WTC11 (cell line): ENCODE measurements at regions not wholly inside any gene's neighbourhood (a gene's known extent, or its start where the extent isn't known, plus 50 kb on each side); places are given as distances from the start of the nearest gene placed in this dataset.

Experiments used
- ATAC-seq: fragments of 200-7000 bp; cut with Tn5 transposase; 2 replicates; pipeline ENCODE4 v1.10.0; 2021; ENCODE audit warnings: mild to moderate bottlenecking, moderate library complexity
- CTCF ChIA-PET: fragments of 300-600 bp; sonication (Branson Sonifier 250); formaldehyde crosslinking; loops from one replicate; lab custom pipeline; 2021; ENCODE audit warnings: antibody characterized with exemption; lab: Charles Lee
- POLR2A ChIA-PET: fragments of 350-600 bp; sonication (Branson Sonifier 250); formaldehyde crosslinking; loops from one replicate; lab custom pipeline; 2021; ENCODE audit warnings: antibody characterized with exemption; lab: Charles Lee
- DNase-seq: peaks from one replicate; pipeline ENCODE4 v3.0.0; 2021; ENCODE audit warnings: low spot score
- H3K27ac Mint-ChIP-seq: 2 replicates; pipeline ENCODE4 v1.8.0; 2021; ENCODE audit warnings: mixed read lengths
- H3K27me3 Mint-ChIP-seq: 2 replicates; pipeline ENCODE4 v1.8.0; 2021; ENCODE audit warnings: low read depth, mild to moderate bottlenecking, moderate library complexity, mixed read lengths
- H3K36me3 Mint-ChIP-seq: 2 replicates; pipeline ENCODE4 v1.8.0; 2021; ENCODE audit warnings: mixed read lengths
- H3K4me1 Mint-ChIP-seq: 2 replicates; pipeline ENCODE4 v1.8.0; 2022; ENCODE audit warnings: mixed read lengths
- H3K4me3 Mint-ChIP-seq: 2 replicates; pipeline ENCODE4 v1.8.0; 2021; ENCODE audit warnings: mild to moderate bottlenecking, moderate library complexity, mixed read lengths
- H3K9me3 Mint-ChIP-seq: 2 replicates; pipeline ENCODE4 v1.8.0; 2021; ENCODE audit warnings: mixed read lengths
- FOXJ3 ChIP-seq: sonication (generic); formaldehyde crosslinking; IDR thresholded peaks from 2 replicates; pipeline ENCODE4 v1.9.0; 2021; ENCODE audit warnings: missing genetic modification reagents, mild to moderate bottlenecking, borderline replicate concordance
- GTF2I ChIP-seq: fragments of 250-450 bp; sonication (Bioruptor Pico); conservative IDR thresholded peaks from 2 replicates; pipeline ENCODE4 v1.4.0; 2021; ENCODE audit warnings: mild to moderate bottlenecking
- JAZF1 ChIP-seq: fragments of 250-450 bp; sonication (Bioruptor Pico); IDR thresholded peaks from 2 replicates; pipeline ENCODE4 v1.9.0; 2021; ENCODE audit warnings: moderate library complexity, mild to moderate bottlenecking, inconsistent platforms
- MXD4 ChIP-seq: fragments of 250-450 bp; sonication (Bioruptor Pico); IDR thresholded peaks from 2 replicates; pipeline ENCODE4 v1.8.0; 2021; ENCODE audit warnings: mild to moderate bottlenecking, moderate library complexity, borderline replicate concordance
- NFATC4 ChIP-seq: fragments of 250-450 bp; sonication (Bioruptor Pico); IDR thresholded peaks from 2 replicates; pipeline ENCODE4 v1.9.0; 2021; ENCODE audit warnings: mild to moderate bottlenecking
- SP1 ChIP-seq: sonication (generic); formaldehyde crosslinking; conservative IDR thresholded peaks from 2 replicates; pipeline ENCODE4 v1.8.1; 2022; ENCODE audit warnings: missing genetic modification reagents
- TP53 ChIP-seq: sonication (generic); formaldehyde crosslinking; IDR thresholded peaks from 2 replicates; pipeline ENCODE4 v1.8.1; 2023; ENCODE audit warnings: mild to moderate bottlenecking, missing genetic modification reagents
- ZNF121 ChIP-seq: sonication (generic); formaldehyde crosslinking; IDR thresholded peaks from 2 replicates; pipeline ENCODE4 v1.8.0; 2023; ENCODE audit warnings: missing genetic modification reagents
- ZNF317 ChIP-seq: sonication (generic); formaldehyde crosslinking; IDR thresholded peaks from 2 replicates; pipeline ENCODE4 v1.8.1; 2023; ENCODE audit warnings: low read depth, mild to moderate bottlenecking, moderate library complexity, missing genetic modification reagents, borderline replicate concordance
- ZNF416 ChIP-seq: fragments of 250-450 bp; sonication (Bioruptor Pico); IDR thresholded peaks from 2 replicates; pipeline ENCODE4 v1.9.0; 2021; ENCODE audit warnings: mild to moderate bottlenecking, inconsistent platforms
- ZNF671 ChIP-seq: fragments of 250-450 bp; sonication (Bioruptor Pico); IDR thresholded peaks from 2 replicates; pipeline ENCODE4 v1.8.0; 2021; ENCODE audit warnings: mild to moderate bottlenecking
- TF ChIP-seq, protein P1 (sequence below): sonication (generic); formaldehyde crosslinking; conservative IDR thresholded peaks from 2 replicates; pipeline ENCODE4 v1.8.1; 2023; ENCODE audit warnings: mild to moderate bottlenecking, low read depth, missing genetic modification reagents, moderate library complexity
- TF ChIP-seq, protein P2 (sequence below): fragments of 250-450 bp; sonication (Bioruptor Pico); IDR thresholded peaks from 2 replicates; pipeline ENCODE4 v1.9.0; 2021; ENCODE audit warnings: moderate library complexity, mild to moderate bottlenecking, inconsistent platforms, borderline replicate concordance
- TF ChIP-seq, protein P3 (sequence below): sonication (generic); formaldehyde crosslinking; IDR thresholded peaks from 2 replicates; pipeline ENCODE4 v1.8.1; 2022; ENCODE audit warnings: mild to moderate bottlenecking, moderate library complexity, missing genetic modification reagents
- TF ChIP-seq, protein P4 (sequence below): sonication (generic); formaldehyde crosslinking; conservative IDR thresholded peaks from 2 replicates; pipeline ENCODE4 v1.8.1; 2022; ENCODE audit warnings: mild to moderate bottlenecking, missing genetic modification reagents
- TF ChIP-seq, protein P5 (sequence below): sonication (generic); formaldehyde crosslinking; IDR thresholded peaks from 2 replicates; pipeline ENCODE4 v1.8.1; 2022; ENCODE audit warnings: low read depth, missing genetic modification reagents, borderline replicate concordance
- TF ChIP-seq, protein P6 (sequence below): sonication (generic); formaldehyde crosslinking; IDR thresholded peaks from 2 replicates; pipeline ENCODE4 v1.8.0; 2023; ENCODE audit warnings: mild to moderate bottlenecking, missing genetic modification reagents
- TF ChIP-seq, protein P7 (sequence below): sonication (generic); formaldehyde crosslinking; IDR thresholded peaks from 2 replicates; pipeline ENCODE4 v1.8.1; 2023; ENCODE audit warnings: mild to moderate bottlenecking, missing genetic modification reagents
- TF ChIP-seq, protein P8 (sequence below): sonication (generic); formaldehyde crosslinking; IDR thresholded peaks from 2 replicates; pipeline ENCODE4 v1.8.0; 2022; ENCODE audit warnings: mild to moderate bottlenecking, missing genetic modification reagents
- TF ChIP-seq, protein P9 (sequence below): sonication (generic); formaldehyde crosslinking; IDR thresholded peaks from 2 replicates; pipeline ENCODE4 v1.8.0; 2022; ENCODE audit warnings: missing genetic modification reagents

DNA sequence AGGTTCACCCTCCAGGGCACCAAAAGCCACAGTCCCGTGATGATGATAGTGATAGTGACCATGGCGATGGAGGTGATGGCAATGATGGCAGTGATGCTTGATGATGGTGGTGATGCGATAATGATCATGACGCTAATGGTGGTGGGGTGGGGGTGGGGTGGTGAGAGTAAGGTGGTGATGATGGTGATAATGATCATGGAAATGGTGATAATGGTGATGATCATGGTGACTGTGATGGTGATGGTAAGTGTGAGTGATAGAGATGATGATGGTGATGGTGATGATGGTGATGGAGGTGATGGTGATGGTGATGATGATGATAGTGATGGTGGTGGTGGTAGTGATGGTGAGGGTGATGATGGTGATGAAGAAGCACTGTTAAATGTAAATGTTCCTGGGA is 96.9 kb downstream of the SYNE3 start (continued):
- TF ChIP-seq, protein P1, sequence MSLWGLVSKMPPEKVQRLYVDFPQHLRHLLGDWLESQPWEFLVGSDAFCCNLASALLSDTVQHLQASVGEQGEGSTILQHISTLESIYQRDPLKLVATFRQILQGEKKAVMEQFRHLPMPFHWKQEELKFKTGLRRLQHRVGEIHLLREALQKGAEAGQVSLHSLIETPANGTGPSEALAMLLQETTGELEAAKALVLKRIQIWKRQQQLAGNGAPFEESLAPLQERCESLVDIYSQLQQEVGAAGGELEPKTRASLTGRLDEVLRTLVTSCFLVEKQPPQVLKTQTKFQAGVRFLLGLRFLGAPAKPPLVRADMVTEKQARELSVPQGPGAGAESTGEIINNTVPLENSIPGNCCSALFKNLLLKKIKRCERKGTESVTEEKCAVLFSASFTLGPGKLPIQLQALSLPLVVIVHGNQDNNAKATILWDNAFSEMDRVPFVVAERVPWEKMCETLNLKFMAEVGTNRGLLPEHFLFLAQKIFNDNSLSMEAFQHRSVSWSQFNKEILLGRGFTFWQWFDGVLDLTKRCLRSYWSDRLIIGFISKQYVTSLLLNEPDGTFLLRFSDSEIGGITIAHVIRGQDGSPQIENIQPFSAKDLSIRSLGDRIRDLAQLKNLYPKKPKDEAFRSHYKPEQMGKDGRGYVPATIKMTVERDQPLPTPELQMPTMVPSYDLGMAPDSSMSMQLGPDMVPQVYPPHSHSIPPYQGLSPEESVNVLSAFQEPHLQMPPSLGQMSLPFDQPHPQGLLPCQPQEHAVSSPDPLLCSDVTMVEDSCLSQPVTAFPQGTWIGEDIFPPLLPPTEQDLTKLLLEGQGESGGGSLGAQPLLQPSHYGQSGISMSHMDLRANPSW (CRISPR knock-in tag): no peak
- TF ChIP-seq, protein P2, sequence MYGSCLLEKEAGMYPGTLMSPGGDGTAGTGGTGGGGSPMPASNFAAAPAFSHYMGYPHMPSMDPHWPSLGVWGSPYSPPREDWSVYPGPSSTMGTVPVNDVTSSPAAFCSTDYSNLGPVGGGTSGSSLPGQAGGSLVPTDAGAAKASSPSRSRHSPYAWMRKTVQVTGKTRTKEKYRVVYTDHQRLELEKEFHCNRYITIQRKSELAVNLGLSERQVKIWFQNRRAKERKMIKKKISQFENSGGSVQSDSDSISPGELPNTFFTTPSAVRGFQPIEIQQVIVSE (CRISPR knock-in tag): no peak
- TF ChIP-seq, protein P3, sequence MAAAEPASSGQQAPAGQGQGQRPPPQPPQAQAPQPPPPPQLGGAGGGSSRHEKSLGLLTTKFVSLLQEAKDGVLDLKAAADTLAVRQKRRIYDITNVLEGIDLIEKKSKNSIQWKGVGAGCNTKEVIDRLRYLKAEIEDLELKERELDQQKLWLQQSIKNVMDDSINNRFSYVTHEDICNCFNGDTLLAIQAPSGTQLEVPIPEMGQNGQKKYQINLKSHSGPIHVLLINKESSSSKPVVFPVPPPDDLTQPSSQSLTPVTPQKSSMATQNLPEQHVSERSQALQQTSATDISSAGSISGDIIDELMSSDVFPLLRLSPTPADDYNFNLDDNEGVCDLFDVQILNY (CRISPR knock-in tag): no peak
- TF ChIP-seq, protein P4, sequence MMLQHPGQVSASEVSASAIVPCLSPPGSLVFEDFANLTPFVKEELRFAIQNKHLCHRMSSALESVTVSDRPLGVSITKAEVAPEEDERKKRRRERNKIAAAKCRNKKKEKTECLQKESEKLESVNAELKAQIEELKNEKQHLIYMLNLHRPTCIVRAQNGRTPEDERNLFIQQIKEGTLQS (CRISPR knock-in tag): no peak
- TF ChIP-seq JAZF1 (no peak), ZNF317 (no peak), SP1 (CRISPR knock-in tag) (no peak), ZNF671 (CRISPR knock-in tag) (no peak), NFATC4 (CRISPR knock-in tag) (no peak), FOXJ3 (CRISPR knock-in tag) (no peak), TP53 (CRISPR knock-in tag) (no peak)
- TF ChIP-seq, protein P5, sequence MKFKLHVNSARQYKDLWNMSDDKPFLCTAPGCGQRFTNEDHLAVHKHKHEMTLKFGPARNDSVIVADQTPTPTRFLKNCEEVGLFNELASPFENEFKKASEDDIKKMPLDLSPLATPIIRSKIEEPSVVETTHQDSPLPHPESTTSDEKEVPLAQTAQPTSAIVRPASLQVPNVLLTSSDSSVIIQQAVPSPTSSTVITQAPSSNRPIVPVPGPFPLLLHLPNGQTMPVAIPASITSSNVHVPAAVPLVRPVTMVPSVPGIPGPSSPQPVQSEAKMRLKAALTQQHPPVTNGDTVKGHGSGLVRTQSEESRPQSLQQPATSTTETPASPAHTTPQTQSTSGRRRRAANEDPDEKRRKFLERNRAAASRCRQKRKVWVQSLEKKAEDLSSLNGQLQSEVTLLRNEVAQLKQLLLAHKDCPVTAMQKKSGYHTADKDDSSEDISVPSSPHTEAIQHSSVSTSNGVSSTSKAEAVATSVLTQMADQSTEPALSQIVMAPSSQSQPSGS (CRISPR knock-in tag): no peak
- TF ChIP-seq, protein P6, sequence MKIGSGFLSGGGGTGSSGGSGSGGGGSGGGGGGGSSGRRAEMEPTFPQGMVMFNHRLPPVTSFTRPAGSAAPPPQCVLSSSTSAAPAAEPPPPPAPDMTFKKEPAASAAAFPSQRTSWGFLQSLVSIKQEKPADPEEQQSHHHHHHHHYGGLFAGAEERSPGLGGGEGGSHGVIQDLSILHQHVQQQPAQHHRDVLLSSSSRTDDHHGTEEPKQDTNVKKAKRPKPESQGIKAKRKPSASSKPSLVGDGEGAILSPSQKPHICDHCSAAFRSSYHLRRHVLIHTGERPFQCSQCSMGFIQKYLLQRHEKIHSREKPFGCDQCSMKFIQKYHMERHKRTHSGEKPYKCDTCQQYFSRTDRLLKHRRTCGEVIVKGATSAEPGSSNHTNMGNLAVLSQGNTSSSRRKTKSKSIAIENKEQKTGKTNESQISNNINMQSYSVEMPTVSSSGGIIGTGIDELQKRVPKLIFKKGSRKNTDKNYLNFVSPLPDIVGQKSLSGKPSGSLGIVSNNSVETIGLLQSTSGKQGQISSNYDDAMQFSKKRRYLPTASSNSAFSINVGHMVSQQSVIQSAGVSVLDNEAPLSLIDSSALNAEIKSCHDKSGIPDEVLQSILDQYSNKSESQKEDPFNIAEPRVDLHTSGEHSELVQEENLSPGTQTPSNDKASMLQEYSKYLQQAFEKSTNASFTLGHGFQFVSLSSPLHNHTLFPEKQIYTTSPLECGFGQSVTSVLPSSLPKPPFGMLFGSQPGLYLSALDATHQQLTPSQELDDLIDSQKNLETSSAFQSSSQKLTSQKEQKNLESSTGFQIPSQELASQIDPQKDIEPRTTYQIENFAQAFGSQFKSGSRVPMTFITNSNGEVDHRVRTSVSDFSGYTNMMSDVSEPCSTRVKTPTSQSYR: no peak
- TF ChIP-seq, protein P7, sequence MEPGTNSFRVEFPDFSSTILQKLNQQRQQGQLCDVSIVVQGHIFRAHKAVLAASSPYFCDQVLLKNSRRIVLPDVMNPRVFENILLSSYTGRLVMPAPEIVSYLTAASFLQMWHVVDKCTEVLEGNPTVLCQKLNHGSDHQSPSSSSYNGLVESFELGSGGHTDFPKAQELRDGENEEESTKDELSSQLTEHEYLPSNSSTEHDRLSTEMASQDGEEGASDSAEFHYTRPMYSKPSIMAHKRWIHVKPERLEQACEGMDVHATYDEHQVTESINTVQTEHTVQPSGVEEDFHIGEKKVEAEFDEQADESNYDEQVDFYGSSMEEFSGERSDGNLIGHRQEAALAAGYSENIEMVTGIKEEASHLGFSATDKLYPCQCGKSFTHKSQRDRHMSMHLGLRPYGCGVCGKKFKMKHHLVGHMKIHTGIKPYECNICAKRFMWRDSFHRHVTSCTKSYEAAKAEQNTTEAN (CRISPR knock-in tag): no peak

DNA sequence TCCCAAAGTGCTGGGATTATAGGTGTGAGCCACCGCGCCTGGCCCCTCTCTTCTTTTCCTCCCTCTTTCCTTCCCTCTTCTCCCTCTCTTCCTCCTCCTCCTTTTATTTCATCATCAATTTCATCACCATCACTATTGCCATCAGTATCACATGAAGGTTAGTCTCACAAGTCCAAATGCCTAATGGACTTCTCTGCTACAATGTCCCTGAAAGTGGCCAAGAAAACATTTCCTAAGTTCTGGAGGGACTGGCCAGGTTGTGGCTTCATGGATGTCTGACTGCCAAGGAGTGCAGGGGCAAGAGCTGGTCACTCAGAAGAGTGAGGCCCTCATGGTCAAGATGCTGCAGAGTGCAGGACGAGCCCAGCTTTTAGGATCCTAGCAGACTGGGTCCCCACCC is 97.6 kb downstream of the SYNE3 start:
- Mint-ChIP-seq H3K27me3 (peaks cover 9% of the 10 kb centered on the region), H3K9me3 (peaks cover 18% of the 10 kb centered on the region), H3K27ac (no peak overlapping the region), H3K36me3 (no peaks in the 10 kb centered on the region), H3K4me3 (no peak overlapping the region), H3K4me1 (peaks cover 3% of the 10 kb centered on the region)
- ChIA-PET POLR2A (no interaction called here), CTCF (interaction anchor here (3.0 kb wide), 1 partner anchor 8 kb away, joined by 17 read pairs; no protein-coding TSS in a partner anchor)
- no peak for DNase-seq
- no peak for ATAC-seq
- TF ChIP-seq, protein P8, sequence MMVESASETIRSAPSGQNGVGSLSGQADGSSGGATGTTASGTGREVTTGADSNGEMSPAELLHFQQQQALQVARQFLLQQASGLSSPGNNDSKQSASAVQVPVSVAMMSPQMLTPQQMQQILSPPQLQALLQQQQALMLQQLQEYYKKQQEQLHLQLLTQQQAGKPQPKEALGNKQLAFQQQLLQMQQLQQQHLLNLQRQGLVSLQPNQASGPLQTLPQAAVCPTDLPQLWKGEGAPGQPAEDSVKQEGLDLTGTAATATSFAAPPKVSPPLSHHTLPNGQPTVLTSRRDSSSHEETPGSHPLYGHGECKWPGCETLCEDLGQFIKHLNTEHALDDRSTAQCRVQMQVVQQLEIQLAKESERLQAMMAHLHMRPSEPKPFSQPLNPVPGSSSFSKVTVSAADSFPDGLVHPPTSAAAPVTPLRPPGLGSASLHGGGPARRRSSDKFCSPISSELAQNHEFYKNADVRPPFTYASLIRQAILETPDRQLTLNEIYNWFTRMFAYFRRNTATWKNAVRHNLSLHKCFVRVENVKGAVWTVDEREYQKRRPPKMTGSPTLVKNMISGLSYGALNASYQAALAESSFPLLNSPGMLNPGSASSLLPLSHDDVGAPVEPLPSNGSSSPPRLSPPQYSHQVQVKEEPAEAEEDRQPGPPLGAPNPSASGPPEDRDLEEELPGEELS: no peak
- TF ChIP-seq GTF2I (CRISPR knock-in tag) (no peak), ZNF671 (CRISPR knock-in tag) (no peak), ZNF121 (CRISPR knock-in tag) (no peak), MXD4 (CRISPR knock-in tag) (no peak), ZNF416 (CRISPR knock-in tag) (no peak)
- TF ChIP-seq, protein P3 (CRISPR knock-in tag): no peak
- TF ChIP-seq, protein P9, sequence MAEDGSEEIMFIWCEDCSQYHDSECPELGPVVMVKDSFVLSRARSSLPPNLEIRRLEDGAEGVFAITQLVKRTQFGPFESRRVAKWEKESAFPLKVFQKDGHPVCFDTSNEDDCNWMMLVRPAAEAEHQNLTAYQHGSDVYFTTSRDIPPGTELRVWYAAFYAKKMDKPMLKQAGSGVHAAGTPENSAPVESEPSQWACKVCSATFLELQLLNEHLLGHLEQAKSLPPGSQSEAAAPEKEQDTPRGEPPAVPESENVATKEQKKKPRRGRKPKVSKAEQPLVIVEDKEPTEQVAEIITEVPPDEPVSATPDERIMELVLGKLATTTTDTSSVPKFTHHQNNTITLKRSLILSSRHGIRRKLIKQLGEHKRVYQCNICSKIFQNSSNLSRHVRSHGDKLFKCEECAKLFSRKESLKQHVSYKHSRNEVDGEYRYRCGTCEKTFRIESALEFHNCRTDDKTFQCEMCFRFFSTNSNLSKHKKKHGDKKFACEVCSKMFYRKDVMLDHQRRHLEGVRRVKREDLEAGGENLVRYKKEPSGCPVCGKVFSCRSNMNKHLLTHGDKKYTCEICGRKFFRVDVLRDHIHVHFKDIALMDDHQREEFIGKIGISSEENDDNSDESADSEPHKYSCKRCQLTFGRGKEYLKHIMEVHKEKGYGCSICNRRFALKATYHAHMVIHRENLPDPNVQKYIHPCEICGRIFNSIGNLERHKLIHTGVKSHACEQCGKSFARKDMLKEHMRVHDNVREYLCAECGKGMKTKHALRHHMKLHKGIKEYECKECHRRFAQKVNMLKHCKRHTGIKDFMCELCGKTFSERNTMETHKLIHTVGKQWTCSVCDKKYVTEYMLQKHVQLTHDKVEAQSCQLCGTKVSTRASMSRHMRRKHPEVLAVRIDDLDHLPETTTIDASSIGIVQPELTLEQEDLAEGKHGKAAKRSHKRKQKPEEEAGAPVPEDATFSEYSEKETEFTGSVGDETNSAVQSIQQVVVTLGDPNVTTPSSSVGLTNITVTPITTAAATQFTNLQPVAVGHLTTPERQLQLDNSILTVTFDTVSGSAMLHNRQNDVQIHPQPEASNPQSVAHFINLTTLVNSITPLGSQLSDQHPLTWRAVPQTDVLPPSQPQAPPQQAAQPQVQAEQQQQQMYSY (CRISPR knock-in tag): no peak
